ENCODE measurements at regions not wholly inside any gene's neighbourhood (a gene's known extent, or its start where the extent isn't known, plus 50 kb on each side); places are given as distances from the start of the nearest gene placed in this dataset.

- H3K36me3 ChIP-seq (ENCODE audit: control insufficient read depth, insufficient read depth, low read length), result no peaks in the 10 kb centered on the region
- H3K9ac ChIP-seq (ENCODE audit: low read depth, low read length), result no peak overlapping the region
- H3K56ac ChIP-seq (ENCODE audit: extremely low read depth, insufficient read depth, low read length), result no peak overlapping the region
- H3K18ac ChIP-seq (ENCODE audit: low read depth, low read length), result no peak overlapping the region
- BruUV-seq (replicated peaks), result no TSS peak
- no peak overlapping the region for H3K4me2 ChIP-seq (ENCODE audit: low read depth, low read length)
- no peak overlapping the region for H2AK5ac ChIP-seq (ENCODE audit: low read depth, low read length)
- TF ChIP-seq BHLHE40 (IDR thresholded peaks at IDR 0.05; ENCODE audit: low read depth, low read length), result no peak
- no peak overlapping the region for H2BK15ac ChIP-seq (ENCODE audit: low read depth, low read length)
- H4K20me1 ChIP-seq (ENCODE audit: insufficient read depth, low read length), result no peaks in the 10 kb centered on the region
- in situ Hi-C loops (cut with MboI; ENCODE audit: low sequenced_read_pairs) (no loop called here), intact Hi-C loops (cut with micrococcal nuclease) (no loop called here), dilution Hi-C loops (cut with HindIII; ENCODE audit: low sequenced_read_pairs, unreplicated experiment) (no loop called here)
- H2AFZ ChIP-seq (replicated peaks; ENCODE audit: low read length, poor library complexity), result no peak overlapping the region
- peaks cover under 1% of the 10 kb centered on the region; the same call in 1 of the 2 replicates for H3K27me3 ChIP-seq (ENCODE audit: control insufficient read depth, insufficient read depth, low read length)
- H3K14ac ChIP-seq (replicated peaks; ENCODE audit: low read depth, low read length), result no peak overlapping the region
- DNase-seq, result no peak
- POLR2A ChIA-PET (ENCODE audit: unreplicated experiment), result no interaction called here
- no peaks in the 10 kb centered on the region for H3K9me3 ChIP-seq (ENCODE audit: control insufficient read depth, insufficient read depth, low read length)
- H3K23ac ChIP-seq (ENCODE audit: low read depth, low read length), result no peak overlapping the region
- H3K4me3 ChIP-seq (ENCODE audit: insufficient read depth, low read depth, low read length), result no peak overlapping the region
- H2AK9ac ChIP-seq (replicated peaks; ENCODE audit: low read depth, low read length, poor library complexity), result no peak overlapping the region
- no peak overlapping the region for H4K8ac ChIP-seq (ENCODE audit: low read depth in 2 of 2, low read length in 2 of 2)
- H2BK5ac ChIP-seq (ENCODE audit: low read depth, low read length, poor library complexity, severe bottlenecking), result no peak overlapping the region
- H3K4ac ChIP-seq (ENCODE audit: low read depth, low read length), result no peak overlapping the region
- ATAC-seq (ENCODE audit: low read depth), result no peak
- WGBS, 2 experiments (ENCODE audit: extremely low coverage in 2 of 2, insufficient read length in 1 of 2), result no CpG with 5 or more reads among the region's 3 CpGs
- no peak overlapping the region for H4K5ac ChIP-seq (ENCODE audit: low read depth, low read length)
- no peak overlapping the region for H2BK20ac ChIP-seq (ENCODE audit: low read depth, low read length)
- no peak overlapping the region for H2BK120ac ChIP-seq (ENCODE audit: low read depth, low read length)
- no peaks in the 10 kb centered on the region for H3K4me1 ChIP-seq (ENCODE audit: control insufficient read depth, insufficient read depth, low read length)
- no peaks in the 10 kb centered on the region for H3K9me1 ChIP-seq (ENCODE audit: insufficient read depth, low read length)
- H3K27ac ChIP-seq (ENCODE audit: insufficient read depth, low read length), result no peak overlapping the region
- no peak overlapping the region for H4K91ac ChIP-seq (ENCODE audit: insufficient read depth, low read depth, low read length)
- no peaks in the 10 kb centered on the region for H3K79me1 ChIP-seq (ENCODE audit: low read depth in 1 of 2, low read length in 2 of 2)
- CTCF ChIA-PET, result interaction anchor here (1.1 kb wide), 1 partner anchor 26 kb away, joined by 4 read pairs; no protein-coding TSS in a partner anchor
Observed at GRCh38 chr1:204780630-204781029, 90.0 kb upstream of the NFASC start.

Data from IMR-90 (cell line).